ENCODE measurements at regions not wholly inside any gene's neighbourhood (a gene's known extent, or its start where the extent isn't known, plus 50 kb on each side); places are given as distances from the start of the nearest gene placed in this dataset.

- H3K4me3 ChIP-seq (ENCODE audit: low read depth, low read length): no peak overlapping the region
- CTCF ChIA-PET: no interaction called here
- no peak for TF ChIP-seq CTCF (IDR thresholded peaks at IDR 0.05; ENCODE audit: insufficient read depth, low read length, missing control alignments)
- DNase-seq (ENCODE audit: low read depth, low spot score): no peak
- POLR2A ChIA-PET: no interaction called here
Measured at GRCh38 chr6:167408235-167408869, 83.5 kb downstream of the TTLL2 start.

GRCh38 chr6:167409079-167409478 lies 84.2 kb downstream of the TTLL2 start:
- DNase-seq (ENCODE audit: low read depth, low spot score): no peak
- CTCF ChIA-PET: no interaction called here
- H3K4me3 ChIP-seq (ENCODE audit: low read depth, low read length): no peak overlapping the region
- POLR2A ChIA-PET: no interaction called here
- TF ChIP-seq CTCF (IDR thresholded peaks at IDR 0.05; ENCODE audit: insufficient read depth, low read length, missing control alignments): no peak

- CTCF ChIA-PET: no interaction called here
- no peak overlapping the region for H3K4me3 ChIP-seq (ENCODE audit: low read depth, low read length)
- TF ChIP-seq CTCF (IDR thresholded peaks at IDR 0.05; ENCODE audit: insufficient read depth, low read length, missing control alignments): no peak
- POLR2A ChIA-PET: no interaction called here
- DNase-seq (ENCODE audit: low read depth, low spot score): no peak
Measured at GRCh38 chr6:167409694-167410093, 84.8 kb downstream of the TTLL2 start.

GRCh38 chr6:167410462-167410861 lies 85.6 kb downstream of the TTLL2 start:
- no peak for DNase-seq (ENCODE audit: low read depth, low spot score)
- ChIA-PET POLR2A (no interaction called here), CTCF (no interaction called here)
- no peak overlapping the region for H3K4me3 ChIP-seq (ENCODE audit: low read depth, low read length)
- no peak for TF ChIP-seq CTCF (IDR thresholded peaks at IDR 0.05; ENCODE audit: insufficient read depth, low read length, missing control alignments)

GRCh38 chr6:167412506-167412905 lies 87.6 kb downstream of the TTLL2 start:
- TF ChIP-seq CTCF (IDR thresholded peaks at IDR 0.05; ENCODE audit: insufficient read depth, low read length, missing control alignments): no peak
- ChIA-PET POLR2A (no interaction called here), CTCF (no interaction called here)
- no peak overlapping the region for H3K4me3 ChIP-seq (ENCODE audit: low read depth, low read length)
- no peak for DNase-seq (ENCODE audit: low read depth, low spot score)

- H3K4me3 ChIP-seq (ENCODE audit: low read depth, low read length): no peak overlapping the region
- ChIA-PET CTCF (no interaction called here), POLR2A (no interaction called here)
- no peak for TF ChIP-seq CTCF (IDR thresholded peaks at IDR 0.05; ENCODE audit: insufficient read depth, low read length, missing control alignments)
- DNase-seq (ENCODE audit: low read depth, low spot score): no peak
Measured at GRCh38 chr6:167415441-167415961, 90.6 kb downstream of the TTLL2 start.

Measured in AG04449 (cell line).